GM21576 (cell line): ENCODE measurements at regions not wholly inside any gene's neighbourhood (a gene's known extent, or its start where the extent isn't known, plus 50 kb on each side); places are given as distances from the start of the nearest gene placed in this dataset.
"Not testable (repeated sequence)": the region's sequence is repeated elsewhere in the genome, so short reads cannot be mapped to it uniquely, and the experiment has no call there.

Experiments
- ATAC-seq: cut with Tn5 transposase; IDR thresholded peaks from one replicate; pipeline ENCODE4 v1.9.1; 2021; ENCODE audit warnings: mild to moderate bottlenecking, moderate library complexity; ENCODE audit not compliant: unreplicated experiment

GRCh38 chr9:71286146-71286545 lies 164.7 kb upstream of the TRPM3 start:
- no peak for ATAC-seq

GRCh38 chr9:71285191-71285656 lies 163.8 kb upstream of the TRPM3 start:
- ATAC-seq, result peak; percentile 92

DNA sequence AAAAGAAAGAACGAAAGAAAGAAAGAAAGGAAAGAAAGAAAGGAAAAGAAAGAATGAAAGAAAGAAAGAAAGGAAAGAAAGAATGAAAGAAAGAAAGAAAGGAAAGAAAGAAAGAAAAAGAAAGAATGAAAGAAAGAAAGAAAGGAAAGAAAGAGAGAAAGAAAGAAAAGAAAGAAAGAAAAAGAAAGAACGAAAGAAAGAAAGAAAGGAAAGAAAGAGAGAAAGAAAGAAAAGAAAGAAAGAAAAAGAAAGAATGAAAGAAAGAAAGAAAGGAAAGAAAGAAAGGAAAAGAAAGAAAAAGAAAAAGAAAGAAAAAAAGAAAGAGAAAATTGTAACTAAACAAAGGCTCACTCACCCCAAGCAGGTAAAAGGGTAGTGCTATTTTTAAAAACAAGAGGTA lies 160.7 kb upstream of the TRPM3 start:
- not testable (repeated sequence) for ATAC-seq

DNA sequence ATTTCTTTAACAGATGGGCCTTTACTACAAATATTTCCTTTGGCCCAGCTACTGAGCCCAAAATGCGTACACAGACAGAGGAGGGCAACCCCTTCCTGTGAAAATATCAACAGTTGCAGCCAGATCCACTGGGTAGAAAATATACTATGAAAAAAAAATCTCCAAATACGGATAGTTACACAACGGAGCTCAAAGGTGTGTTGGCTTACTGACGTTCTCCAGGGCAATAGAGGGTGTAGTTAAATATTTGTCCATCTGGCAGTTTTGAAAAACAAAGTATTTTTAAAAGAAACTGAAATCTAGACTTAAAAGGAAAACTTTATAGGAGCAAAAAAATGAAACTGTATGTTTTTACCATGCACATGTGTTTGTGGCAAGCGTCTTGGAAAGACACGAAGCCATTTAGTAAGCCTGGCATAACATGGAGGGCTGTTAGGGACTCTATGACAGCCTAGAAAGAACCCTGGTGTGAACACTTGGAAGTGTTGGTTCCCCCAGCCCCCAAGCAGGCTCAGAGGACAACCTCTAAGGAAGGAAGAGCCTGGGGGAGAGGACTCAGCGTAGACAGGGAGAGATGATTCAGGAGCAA lies 157.8 kb upstream of the TRPM3 start:
- no peak for ATAC-seq

DNA sequence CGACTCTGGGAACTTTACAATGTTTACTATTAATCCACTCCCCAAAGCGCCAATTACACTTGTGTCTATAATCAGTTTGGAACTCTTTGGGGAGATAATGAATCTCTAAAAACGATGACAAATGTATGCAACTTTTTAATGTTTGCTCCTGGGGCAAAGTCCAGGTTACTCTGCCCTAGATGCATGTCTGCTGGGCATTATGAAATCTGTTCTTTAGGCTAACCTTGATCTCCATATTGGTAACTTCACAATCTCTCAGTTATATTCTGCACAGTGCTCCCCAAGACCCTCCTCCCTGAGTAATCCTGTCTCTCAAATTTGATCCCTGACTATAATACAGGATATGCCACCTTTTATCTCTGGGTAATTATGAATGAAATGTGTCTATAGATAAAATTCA lies 152.2 kb upstream of the TRPM3 start:
- no peak for ATAC-seq

- no peak for ATAC-seq
These were observed 150.2 kb upstream of the TRPM3 start for GRCh38 chr9:71271602-71272001.

DNA sequence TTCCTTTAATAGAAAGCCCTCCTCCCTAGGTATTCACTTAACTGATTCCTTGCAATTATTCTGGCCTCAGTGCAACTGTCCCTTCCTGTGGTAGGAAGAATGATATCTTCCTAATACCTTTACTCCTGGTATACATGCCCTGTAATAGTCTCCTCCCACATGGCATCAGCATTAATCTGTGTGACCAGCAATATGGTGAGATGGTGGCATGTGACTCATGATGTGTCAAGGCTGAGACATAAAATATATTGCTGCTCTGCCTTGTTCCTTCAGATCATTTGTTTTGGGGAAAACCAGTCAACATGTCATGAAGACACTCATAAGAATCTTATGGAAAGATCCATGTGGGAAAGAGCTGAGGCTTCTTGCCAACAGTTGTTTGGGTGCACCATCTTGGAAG lies 149.1 kb upstream of the TRPM3 start:
- ATAC-seq, result no peak

DNA sequence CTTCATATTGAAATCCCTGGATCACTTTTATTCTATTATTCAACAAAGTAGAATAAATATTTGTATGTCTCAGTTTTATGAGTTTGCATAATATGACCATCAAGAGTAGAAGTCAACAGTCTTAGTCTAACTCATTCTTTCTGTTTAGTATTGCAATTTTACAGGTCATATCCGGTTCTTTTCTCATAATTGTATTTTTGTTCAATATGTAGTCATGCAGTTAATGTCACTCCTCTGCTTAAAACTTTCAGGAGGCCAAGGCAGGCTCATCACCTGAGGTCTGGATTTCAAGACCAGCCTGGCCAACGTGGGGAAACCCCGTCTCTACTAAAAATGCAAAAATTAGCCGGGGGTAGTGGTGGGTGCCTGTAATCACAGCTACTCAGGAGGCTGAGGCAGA lies 148.4 kb upstream of the TRPM3 start:
- ATAC-seq, result no peak

DNA sequence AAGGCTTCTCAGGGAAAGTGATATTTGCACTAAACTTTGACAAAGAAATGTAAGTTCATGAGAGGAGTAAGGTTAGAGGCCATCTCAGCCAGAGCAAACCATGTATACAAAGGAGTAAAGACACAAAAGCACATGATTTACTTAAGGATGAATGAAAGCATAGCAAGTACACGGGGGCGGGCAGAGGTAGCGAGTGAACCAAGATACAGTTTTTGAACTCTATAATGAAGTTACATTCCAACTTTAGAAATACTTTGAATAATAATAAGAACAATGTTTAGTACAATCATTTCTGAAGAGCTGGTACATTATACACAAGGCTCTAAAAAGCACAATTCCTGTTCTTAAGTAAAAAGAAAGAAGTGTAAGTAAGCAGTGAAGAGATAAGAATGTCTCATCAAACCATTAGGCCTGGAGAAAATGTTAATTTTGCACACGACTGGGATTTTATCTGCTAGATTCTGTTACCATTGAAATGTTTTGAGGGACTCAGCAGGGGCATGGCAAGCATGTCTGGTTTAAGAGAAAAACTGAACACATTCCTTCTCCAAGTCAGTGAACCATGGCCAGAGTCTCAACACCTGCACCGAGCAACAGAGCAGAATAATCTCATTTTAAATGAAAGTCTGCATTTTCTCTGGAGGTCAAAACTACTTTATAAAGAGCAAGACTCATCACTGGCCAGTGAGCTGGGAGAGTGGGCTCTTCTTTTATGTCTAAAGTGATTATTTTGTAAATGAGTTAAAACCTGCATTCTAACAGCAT lies 147.6 kb upstream of the TRPM3 start:
- no peak for ATAC-seq

- no peak for ATAC-seq
These were observed 142.0 kb upstream of the TRPM3 start for GRCh38 chr9:71263451-71263850.

DNA sequence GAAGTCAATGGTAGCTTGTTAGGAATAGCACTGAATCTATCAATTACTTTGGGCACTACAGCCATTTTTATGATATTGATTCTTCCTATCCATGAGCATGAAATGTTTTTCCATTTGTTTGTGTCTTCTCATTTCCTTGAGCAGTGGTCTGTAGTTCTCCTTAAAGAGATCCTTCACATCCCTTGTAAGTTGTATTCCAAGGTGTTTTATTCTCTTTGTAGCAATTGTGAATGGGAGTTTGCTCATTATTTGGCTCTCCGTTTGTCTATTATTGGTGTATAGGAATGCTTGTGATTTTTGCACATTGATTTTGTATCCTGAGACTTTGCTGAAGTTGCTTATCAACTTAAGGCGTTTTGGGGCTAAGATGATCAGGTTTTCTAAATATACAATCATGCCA lies 139.0 kb upstream of the TRPM3 start:
- ATAC-seq, result not testable (repeated sequence)

GRCh38 chr9:71254592-71255277 lies 133.3 kb upstream of the TRPM3 start:
- ATAC-seq, result no peak

- no peak for ATAC-seq
These were observed 131.6 kb upstream of the TRPM3 start for GRCh38 chr9:71253011-71253410.

DNA sequence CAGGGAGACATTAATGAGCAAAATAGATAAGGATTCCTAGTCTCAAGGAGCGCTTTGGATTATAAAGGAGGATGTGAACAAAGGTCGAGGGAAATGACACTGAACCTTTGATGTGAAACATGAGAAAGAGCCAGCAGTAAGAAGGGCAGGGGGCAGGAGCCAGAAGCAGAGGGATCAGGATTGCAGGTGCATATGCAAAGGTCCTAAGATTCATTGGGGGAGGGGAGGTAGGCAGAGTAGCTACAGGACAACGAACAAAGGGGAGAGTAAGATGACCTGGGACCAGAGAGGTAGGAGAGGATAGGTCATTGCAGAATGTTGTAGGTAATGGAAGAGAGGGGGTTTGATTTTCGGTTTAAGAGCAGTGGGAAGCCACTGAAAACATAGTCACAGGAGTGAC lies 129.2 kb upstream of the TRPM3 start:
- ATAC-seq, result no peak

- peak; percentile 92 for ATAC-seq
These were observed 128.4 kb upstream of the TRPM3 start for GRCh38 chr9:71249729-71250317.

- ATAC-seq, result no peak
These were observed 124.2 kb upstream of the TRPM3 start for GRCh38 chr9:71245651-71246050.

GRCh38 chr9:71243951-71244350 lies 122.5 kb upstream of the TRPM3 start:
- no peak for ATAC-seq

DNA sequence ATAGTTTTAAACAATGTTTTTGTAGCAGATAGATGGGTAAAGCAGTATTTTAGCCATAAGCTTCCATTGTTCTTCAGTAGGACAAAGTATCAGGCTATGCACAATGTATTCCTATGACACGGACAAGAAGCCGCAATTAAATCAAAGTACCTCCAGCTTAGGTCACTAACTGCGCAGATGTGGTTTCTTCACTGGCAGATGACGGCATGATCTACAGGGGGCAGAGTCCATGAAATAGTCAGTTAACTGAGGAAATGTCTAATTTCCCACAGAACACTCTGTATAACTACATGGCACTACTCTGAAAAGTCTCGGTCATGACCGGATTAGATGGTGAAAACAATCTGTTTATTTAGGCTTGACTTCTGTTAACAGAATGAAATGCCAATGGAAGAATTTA lies 120.7 kb upstream of the TRPM3 start:
- no peak for ATAC-seq

DNA sequence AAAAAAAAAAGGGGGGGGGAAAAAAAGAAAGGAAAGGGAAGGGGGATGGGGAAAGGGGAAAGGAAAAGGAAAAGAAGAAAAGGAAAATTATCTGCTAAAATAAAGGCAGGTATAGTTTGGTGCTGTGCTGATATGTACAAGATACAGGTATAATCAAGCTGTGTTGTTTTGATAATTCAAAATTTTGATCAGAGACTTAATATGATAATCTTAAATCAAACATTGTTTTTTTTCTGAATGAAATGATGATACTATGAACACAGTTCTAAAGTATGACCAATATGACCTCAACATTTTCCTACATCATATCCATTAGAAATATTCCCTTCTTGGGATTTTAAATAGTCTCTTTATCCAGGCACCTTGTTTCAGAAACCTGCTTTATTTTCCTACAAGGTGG lies 115.6 kb upstream of the TRPM3 start:
- ATAC-seq, result no peak

DNA sequence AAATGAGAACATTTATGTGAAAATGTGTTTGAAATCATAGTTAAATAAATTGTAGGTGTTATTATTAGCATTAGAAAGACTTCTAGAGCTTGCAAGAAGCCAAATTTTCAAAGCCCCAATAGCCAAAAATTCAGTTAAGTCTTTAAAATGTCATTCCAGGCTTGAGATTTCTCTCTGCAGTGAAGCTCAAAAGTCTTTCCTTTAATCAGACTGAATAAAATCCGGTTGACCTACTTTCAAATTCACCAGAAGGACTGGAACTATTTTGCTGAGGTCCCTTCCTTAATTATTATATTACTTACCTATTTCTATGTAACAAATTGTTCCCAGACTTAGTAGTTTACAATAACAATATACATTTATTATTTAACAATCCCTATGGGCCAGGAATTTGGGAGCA lies 112.2 kb upstream of the TRPM3 start:
- no peak for ATAC-seq

DNA sequence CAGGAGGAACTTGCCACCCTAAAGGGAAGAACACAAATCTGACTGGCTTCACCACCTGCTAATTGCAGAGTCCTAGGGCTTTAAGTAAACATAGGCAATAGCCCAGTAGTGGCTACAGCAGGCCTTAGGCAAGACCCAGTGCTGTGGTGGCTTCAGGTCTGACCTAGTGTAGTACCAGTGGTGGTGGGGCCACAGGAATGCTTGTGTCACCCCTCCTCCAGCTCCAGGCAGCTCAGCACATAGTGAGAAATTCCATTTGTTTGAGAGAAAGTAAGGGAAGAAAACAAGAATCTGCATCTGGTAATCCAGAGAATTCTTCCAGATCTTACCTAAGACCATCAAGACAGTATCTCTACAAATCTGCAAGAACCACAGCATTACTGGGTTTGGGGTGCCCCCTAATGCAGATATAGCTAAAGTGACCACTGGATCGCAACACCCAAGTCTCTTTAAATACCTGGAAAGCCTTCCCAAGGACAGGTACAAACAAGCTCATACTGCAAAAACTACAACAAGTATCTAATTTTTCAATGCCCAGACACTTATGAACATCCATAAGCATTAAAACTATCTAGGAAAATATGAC lies 102.6 kb upstream of the TRPM3 start:
- ATAC-seq, result no peak
